ENCODE measurements at regions not wholly inside any gene's neighbourhood (a gene's known extent, or its start where the extent isn't known, plus 50 kb on each side); places are given as distances from the start of the nearest gene placed in this dataset.

- TF ChIP-seq CTCF (conservative IDR thresholded peaks at IDR 0.05; ENCODE audit: low read depth, low read length) (no peak), EZH2 (IDR thresholded peaks at IDR 0.05; ENCODE audit: low read length, unreplicated experiment) (no peak), EZH2phosphoT487 (IDR thresholded peaks at IDR 0.05; ENCODE audit: borderline replicate concordance, low read length) (no peak)
Measured at GRCh38 chr9:87229108-87229507, 268.6 kb upstream of the DAPK1 start.

Data from PC-3 (cell line).